ENCODE measurements at regions not wholly inside any gene's neighbourhood (a gene's known extent, or its start where the extent isn't known, plus 50 kb on each side); places are given as distances from the start of the nearest gene placed in this dataset.

DNA sequence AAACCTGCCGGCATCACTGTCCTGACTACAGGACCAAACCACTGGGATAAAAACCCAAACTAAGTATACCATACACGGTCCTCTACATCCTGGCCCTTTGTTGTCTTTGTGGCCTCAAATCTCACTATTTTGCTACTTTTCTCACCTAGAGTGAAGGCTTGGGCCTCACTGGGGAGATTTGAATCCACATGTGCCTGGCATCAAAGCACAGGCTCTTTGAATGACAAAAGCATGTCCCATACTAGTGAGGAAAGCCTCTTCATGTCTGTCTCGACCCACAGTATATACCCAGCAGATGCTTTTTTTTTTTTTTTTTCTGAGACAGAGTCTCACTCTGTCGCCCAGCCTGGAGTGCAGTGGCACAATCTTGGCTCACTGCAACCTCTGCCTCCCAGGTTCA, 72.5 kb upstream of the DRD2 start:
- no peaks in the 10 kb centered on the region for H3K4me1 ChIP-seq (ENCODE audit: control insufficient read depth, extremely low read depth, insufficient read depth, low read length)
- ChIA-PET CTCF (no interaction called here), POLR2A (no interaction called here)
- no peak overlapping the region for H3K9ac ChIP-seq (replicated peaks; ENCODE audit: extremely low read depth, insufficient read depth, low read length)
- H3K79me2 ChIP-seq (ENCODE audit: control insufficient read depth, insufficient read depth, low read length): no peaks in the 10 kb centered on the region
- dilution Hi-C loops (cut with MboI; ENCODE audit: extremely low pct_ligation_motif_present, low sequenced_read_pairs) (no loop called here), intact Hi-C loops (cut with micrococcal nuclease) (no loop called here)
- H3K9me1 ChIP-seq (replicated peaks; ENCODE audit: control insufficient read depth, extremely low read depth, insufficient read depth, low read length): no peaks in the 10 kb centered on the region
- H3K27ac ChIP-seq (ENCODE audit: insufficient read depth, low read depth, low read length): no peak overlapping the region
- no peak overlapping the region for H2AFZ ChIP-seq (ENCODE audit: low read depth, low read length)
- BruUV-seq (replicated peaks): no TSS peak
- no peak for DNase-seq (ENCODE audit: low read depth, low spot score)
- H3K4me3 ChIP-seq (replicated peaks in 1 of 3; ENCODE audit: insufficient read depth in 1 of 3, low read depth in 1 of 3, low read length in 3 of 3): no peak overlapping the region
- no peaks in the 10 kb centered on the region for H3K36me3 ChIP-seq (ENCODE audit: control insufficient read depth in 2 of 2, extremely low read depth in 1 of 2, insufficient read depth in 2 of 2, low read length in 2 of 2)
- H4K20me1 ChIP-seq (replicated peaks; ENCODE audit: control insufficient read depth, extremely low read depth, insufficient read depth, low read length): no peaks in the 10 kb centered on the region
- TF ChIP-seq MYC (IDR thresholded peaks at IDR 0.05; ENCODE audit: low read depth, low read length) (no peak), POLR2AphosphoS5 (IDR thresholded peaks at IDR 0.05; ENCODE audit: insufficient read depth, low read depth, low read length) (no peak), MAX (IDR thresholded peaks at IDR 0.05; ENCODE audit: insufficient read depth, insufficient read length) (no peak), CTCF (IDR thresholded peaks at IDR 0.05; ENCODE audit: extremely low read depth in 1 of 2, insufficient read depth in 1 of 2, low read depth in 1 of 2, low read length in 2 of 2) (no peak), EZH2 (IDR thresholded peaks at IDR 0.05; ENCODE audit: borderline replicate concordance, low read depth, low read length, severe bottlenecking) (no peak), FOS (IDR thresholded peaks at IDR 0.05; ENCODE audit: borderline replicate concordance, insufficient read depth, low read length) (no peak), GATA2 (IDR thresholded peaks at IDR 0.05; ENCODE audit: insufficient read depth, insufficient read length, low read depth, low read length) (no peak), POLR2A (IDR thresholded peaks at IDR 0.05; ENCODE audit: low read depth, low read length) (no peak)
- no peak for FAIRE-seq
- no peak overlapping the region for H3K4me2 ChIP-seq (ENCODE audit: insufficient read depth, low read length)
- H3K27me3 ChIP-seq (ENCODE audit: control insufficient read depth in 2 of 2, insufficient read depth in 2 of 2, low read length in 2 of 2): no peaks in the 10 kb centered on the region
- H3K9me3 ChIP-seq (replicated peaks; ENCODE audit: control insufficient read depth, insufficient read depth, low read length): no peaks in the 10 kb centered on the region

All from endothelial cell of umbilical vein (primary cell).